Spleen (tissue), 7 donors: ENCODE measurements at regions not wholly inside any gene's neighbourhood (a gene's known extent, or its start where the extent isn't known, plus 50 kb on each side); places are given as distances from the start of the nearest gene placed in this dataset.

Experiments used
- CTCF ChIP-seq, 11 experiments: fragments of 200-600 bp in 7 of 11; fragments of 450-650 bp in 4 of 11; sonication (generic) in 4 of 11; IDR thresholded peaks in 8 of 11; conservative IDR thresholded peaks in 3 of 11; 1 replicate in 7 of 11; 2 replicates in 4 of 11; pipeline versions ENCODE4 v1.4.0 to v1.8.0; 2016 to 2021; ENCODE audit warnings: antibody characterized with exemption in 11 of 11, inconsistent platforms in 4 of 11, mild to moderate bottlenecking in 1 of 11
- POLR2A ChIP-seq, 3 donors: fragments of 450-650 bp; IDR thresholded peaks; one replicate each; pipeline ENCODE4 v1.5.1; 2017; ENCODE audit warnings: antibody characterized with exemption in 3 of 3, mild to moderate bottlenecking in 1 of 3
- POLR2AphosphoS5 ChIP-seq, 3 donors: sonication (generic); formaldehyde crosslinking; IDR thresholded peaks; one replicate each; pipeline ENCODE4 v1.5.1; 2017; ENCODE audit warnings: antibody characterized with exemption in 3 of 3
- donor health status: DM: no; HTN: no; CAD: no; lungs with moderate emphysema.
- donor health status: DM: no; HTN: no; CAD: no.
- donor health status: DM: no; HTN: no; CAD: no.

- TF ChIP-seq CTCF (IDR thresholded peaks at IDR 0.05 in 8 of 11, conservative IDR thresholded peaks at IDR 0.05 in 3 of 11) = no peak
- TF ChIP-seq POLR2A (IDR thresholded peaks at IDR 0.05) = no peak
- no peak for TF ChIP-seq POLR2AphosphoS5 (IDR thresholded peaks at IDR 0.05)
Observed at GRCh38 chr14:89690139-89690538, 264.4 kb downstream of the EFCAB11 start.
